Activated CD8-positive, alpha-beta T cell treated with anti-CD3 and anti-CD28 coated beads for 36 hours (primary cell): ENCODE measurements at regions not wholly inside any gene's neighbourhood (a gene's known extent, or its start where the extent isn't known, plus 50 kb on each side); places are given as distances from the start of the nearest gene placed in this dataset.

Experiments used
- ATAC-seq: fragments of 200-7000 bp; cut with Tn5 transposase; one replicate; pipeline ENCODE4 v1.10.0; 2021; ENCODE audit warnings: mild to moderate bottlenecking, moderate library complexity
- CTCF ChIA-PET: fragments of 350-600 bp; sonication (Branson Sonifier 250); formaldehyde crosslinking; loops from one replicate; lab custom pipeline; 2021; ENCODE audit warnings: antibody characterized with exemption; lab: Charles Lee
- POLR2A ChIA-PET: fragments of 350-600 bp; sonication (Branson Sonifier 250); formaldehyde crosslinking; loops from one replicate; lab custom pipeline; 2021; ENCODE audit warnings: antibody characterized with exemption; lab: Charles Lee
- DNase-seq: peaks from one replicate; pipeline ENCODE4 v3.0.0-alpha.2; 2020
- H3K27ac Mint-ChIP-seq: one replicate; pipeline ENCODE4 v1.8.0; 2021; ENCODE audit warnings: mild to moderate bottlenecking, mixed read lengths
- H3K27me3 Mint-ChIP-seq: one replicate; pipeline ENCODE4 v1.8.0; 2021; ENCODE audit warnings: mixed read lengths
- H3K36me3 Mint-ChIP-seq: one replicate; pipeline ENCODE4 v1.8.0; 2021; ENCODE audit warnings: low read depth, mixed read lengths
- H3K4me1 Mint-ChIP-seq: one replicate; pipeline ENCODE4 v1.8.0; 2021; ENCODE audit warnings: low read depth, mixed read lengths
- H3K4me3 Mint-ChIP-seq: one replicate; pipeline ENCODE4 v1.8.0; 2021; ENCODE audit warnings: mild to moderate bottlenecking, moderate library complexity, mixed read lengths
- H3K9me3 Mint-ChIP-seq: one replicate; pipeline ENCODE4 v1.8.0; 2021; ENCODE audit warnings: mixed read lengths
- intact Hi-C: fragments of 100-400 bp; cut with micrococcal nuclease; formaldehyde crosslinking; loops from one replicate; pipeline ENCODE4 v1.10.0; 2022
- TF ChIP-seq, protein P1 (sequence below): fragments of 200-600 bp; IDR thresholded peaks from one replicate; pipeline ENCODE4 v1.8.0; 2022; ENCODE audit warnings: antibody characterized with exemption, mild to moderate bottlenecking

DNA sequence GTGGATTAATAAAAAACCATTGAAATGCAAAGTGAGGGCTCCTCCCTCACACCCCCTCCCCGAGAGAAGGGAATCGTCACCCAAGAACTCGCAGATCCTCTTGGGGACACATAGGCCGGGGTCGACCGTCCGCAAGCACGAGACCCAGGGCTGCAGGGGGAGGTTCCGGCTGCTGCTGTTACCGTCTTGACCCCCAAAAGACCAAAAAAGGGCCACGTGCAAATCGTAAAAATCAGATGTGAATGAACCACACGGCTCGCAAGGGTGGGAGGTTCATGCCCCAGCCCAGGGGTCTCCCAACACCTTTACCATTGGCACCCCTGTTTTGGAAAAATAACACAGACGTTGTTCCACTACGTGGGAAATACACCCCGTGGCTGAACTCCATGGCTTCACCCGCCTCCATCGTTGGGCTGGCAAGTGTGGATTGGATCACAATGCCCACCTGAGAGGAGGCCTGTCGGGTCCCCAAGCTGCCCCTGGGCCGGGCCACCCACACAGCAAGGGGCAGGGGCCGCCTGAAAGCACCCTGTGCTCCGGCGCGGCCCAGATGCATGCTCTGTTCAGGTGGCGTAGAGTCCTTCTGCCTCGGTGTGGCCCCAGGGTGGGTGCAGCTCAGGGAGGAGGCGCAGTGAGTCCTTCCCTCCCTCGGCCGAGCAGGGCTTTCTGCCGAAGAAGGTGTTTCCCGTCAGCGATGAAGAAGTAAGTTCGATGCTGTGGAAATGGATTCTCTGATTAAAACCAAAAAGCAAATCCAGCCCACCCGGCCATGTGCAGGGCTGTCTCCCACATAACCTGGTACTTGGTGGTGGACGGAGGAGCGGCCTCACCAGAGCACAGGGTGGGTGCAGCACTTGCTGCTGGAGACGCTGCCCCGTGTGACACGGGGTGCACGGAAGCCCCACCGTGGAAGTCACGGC lies 85.0 kb downstream of the YTHDF1 start:
- POLR2A ChIA-PET: no interaction called here
- DNase-seq (no peak), ATAC-seq (no peak)
- Mint-ChIP-seq H3K4me3 (no peak overlapping the region), H3K36me3 (no peaks in the 10 kb centered on the region), H3K27me3 (peaks cover 16% of the 10 kb centered on the region), H3K4me1 (no peaks in the 10 kb centered on the region), H3K27ac (no peak overlapping the region), H3K9me3 (no peaks in the 10 kb centered on the region)
- CTCF ChIA-PET: no interaction called here
- intact Hi-C loops: no loop called here
- TF ChIP-seq, protein P1, sequence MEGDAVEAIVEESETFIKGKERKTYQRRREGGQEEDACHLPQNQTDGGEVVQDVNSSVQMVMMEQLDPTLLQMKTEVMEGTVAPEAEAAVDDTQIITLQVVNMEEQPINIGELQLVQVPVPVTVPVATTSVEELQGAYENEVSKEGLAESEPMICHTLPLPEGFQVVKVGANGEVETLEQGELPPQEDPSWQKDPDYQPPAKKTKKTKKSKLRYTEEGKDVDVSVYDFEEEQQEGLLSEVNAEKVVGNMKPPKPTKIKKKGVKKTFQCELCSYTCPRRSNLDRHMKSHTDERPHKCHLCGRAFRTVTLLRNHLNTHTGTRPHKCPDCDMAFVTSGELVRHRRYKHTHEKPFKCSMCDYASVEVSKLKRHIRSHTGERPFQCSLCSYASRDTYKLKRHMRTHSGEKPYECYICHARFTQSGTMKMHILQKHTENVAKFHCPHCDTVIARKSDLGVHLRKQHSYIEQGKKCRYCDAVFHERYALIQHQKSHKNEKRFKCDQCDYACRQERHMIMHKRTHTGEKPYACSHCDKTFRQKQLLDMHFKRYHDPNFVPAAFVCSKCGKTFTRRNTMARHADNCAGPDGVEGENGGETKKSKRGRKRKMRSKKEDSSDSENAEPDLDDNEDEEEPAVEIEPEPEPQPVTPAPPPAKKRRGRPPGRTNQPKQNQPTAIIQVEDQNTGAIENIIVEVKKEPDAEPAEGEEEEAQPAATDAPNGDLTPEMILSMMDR: no peak

DNA sequence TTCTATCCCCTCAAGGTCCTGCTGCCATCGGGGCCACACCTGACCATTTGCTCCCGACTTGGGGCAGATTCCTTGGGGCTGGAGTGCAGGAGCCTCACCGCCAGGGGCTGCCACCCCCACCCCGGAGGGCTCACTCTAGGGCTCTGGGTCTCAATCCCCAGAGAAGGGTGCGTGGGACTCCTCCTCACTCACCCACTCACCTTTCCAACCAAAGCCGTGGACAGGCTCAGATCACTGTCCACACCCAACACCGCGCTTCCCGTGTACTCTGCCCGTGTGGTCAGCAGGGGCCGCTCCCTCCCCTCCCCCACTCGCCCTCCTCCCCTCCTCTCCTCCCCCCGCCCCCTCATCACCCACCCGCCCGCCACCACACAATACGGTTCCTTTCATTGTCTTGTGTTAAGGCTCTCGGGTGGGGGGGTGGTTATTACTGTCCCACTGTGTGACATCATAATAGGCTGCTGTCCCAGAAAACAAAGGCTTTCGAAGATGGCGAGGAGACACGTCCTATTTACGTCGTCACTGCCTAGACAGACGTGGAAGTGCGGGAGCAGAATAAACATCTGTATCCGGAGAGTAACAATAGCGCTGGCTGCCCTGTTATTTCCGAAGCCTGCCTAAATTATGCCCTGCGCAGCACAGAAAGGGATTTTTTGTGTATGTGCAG lies 85.8 kb downstream of the YTHDF1 start:
- ChIA-PET CTCF (no interaction called here), POLR2A (no interaction called here)
- no peaks in the 10 kb centered on the region for H3K4me1 Mint-ChIP-seq
- H3K27ac Mint-ChIP-seq: no peak overlapping the region
- H3K9me3 Mint-ChIP-seq: no peaks in the 10 kb centered on the region
- intact Hi-C loops: no loop called here
- no peak for DNase-seq
- H3K27me3 Mint-ChIP-seq: peaks cover 16% of the 10 kb centered on the region
- H3K4me3 Mint-ChIP-seq: no peak overlapping the region
- TF ChIP-seq, protein P1: no peak
- ATAC-seq: no peak
- H3K36me3 Mint-ChIP-seq: no peaks in the 10 kb centered on the region

DNA sequence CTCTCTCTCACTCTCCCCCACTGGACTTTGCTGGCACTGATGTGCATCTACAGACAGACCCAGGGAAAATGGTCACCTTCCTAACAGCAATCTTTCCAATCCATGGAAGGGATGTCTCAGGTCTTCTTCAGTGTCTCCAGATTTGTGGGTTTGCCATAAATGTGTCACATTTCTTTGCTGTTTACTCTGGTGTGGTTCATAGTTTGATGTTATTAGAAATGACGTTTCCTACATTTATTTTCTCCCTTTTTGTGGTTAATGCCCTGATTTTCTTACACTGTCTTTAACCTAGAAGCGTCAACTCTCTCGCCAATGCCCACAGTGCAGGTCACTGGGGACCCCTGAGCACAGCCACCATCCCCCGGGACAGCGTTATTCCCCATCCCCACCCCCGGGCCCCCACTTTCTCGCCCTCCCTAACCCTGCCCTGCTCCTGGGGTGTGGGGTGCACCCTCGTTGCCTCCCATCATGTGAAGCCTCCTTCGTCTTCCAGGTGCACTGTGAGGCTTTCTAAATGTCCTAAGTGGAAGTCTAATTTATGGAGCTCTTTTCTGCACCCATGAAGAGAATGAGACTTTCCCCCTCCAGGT lies 86.5 kb downstream of the YTHDF1 start:
- DNase-seq (no peak), ATAC-seq (no peak)
- ChIA-PET POLR2A (no interaction called here), CTCF (no interaction called here)
- intact Hi-C loops: no loop called here
- no peak overlapping the region for H3K4me3 Mint-ChIP-seq
- no peaks in the 10 kb centered on the region for H3K36me3 Mint-ChIP-seq
- TF ChIP-seq, protein P1: no peak
- H3K27me3 Mint-ChIP-seq: peaks cover 20% of the 10 kb centered on the region
- no peak overlapping the region for H3K27ac Mint-ChIP-seq
- H3K9me3 Mint-ChIP-seq: no peaks in the 10 kb centered on the region
- H3K4me1 Mint-ChIP-seq: no peaks in the 10 kb centered on the region

DNA sequence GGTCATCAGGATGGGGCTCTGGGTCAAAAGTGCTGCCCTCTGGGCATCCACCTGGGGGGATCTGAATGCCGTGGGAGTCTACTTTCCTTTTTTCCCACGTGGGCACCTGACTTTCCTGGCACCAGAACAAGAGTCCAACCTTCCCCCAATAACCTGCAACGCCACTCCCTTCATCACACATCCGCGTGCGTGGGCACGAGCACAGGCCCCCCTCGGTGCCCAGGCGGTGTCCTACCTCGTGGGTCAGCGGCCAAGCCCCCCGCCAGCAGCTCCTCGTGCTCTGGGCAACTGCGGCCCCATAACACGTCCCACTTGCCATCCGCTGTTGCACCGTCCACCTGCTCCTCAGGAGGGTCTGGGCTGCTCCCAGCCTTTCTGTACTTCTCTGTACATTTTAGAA lies 87.0 kb downstream of the YTHDF1 start:
- ChIA-PET CTCF (no interaction called here), POLR2A (no interaction called here)
- H3K4me3 Mint-ChIP-seq: no peak overlapping the region
- ATAC-seq (no peak), DNase-seq (no peak)
- peaks cover 20% of the 10 kb centered on the region for H3K27me3 Mint-ChIP-seq
- H3K9me3 Mint-ChIP-seq: no peaks in the 10 kb centered on the region
- intact Hi-C loops: no loop called here
- H3K36me3 Mint-ChIP-seq: no peaks in the 10 kb centered on the region
- H3K27ac Mint-ChIP-seq: no peak overlapping the region
- TF ChIP-seq, protein P1: no peak
- no peaks in the 10 kb centered on the region for H3K4me1 Mint-ChIP-seq

DNA sequence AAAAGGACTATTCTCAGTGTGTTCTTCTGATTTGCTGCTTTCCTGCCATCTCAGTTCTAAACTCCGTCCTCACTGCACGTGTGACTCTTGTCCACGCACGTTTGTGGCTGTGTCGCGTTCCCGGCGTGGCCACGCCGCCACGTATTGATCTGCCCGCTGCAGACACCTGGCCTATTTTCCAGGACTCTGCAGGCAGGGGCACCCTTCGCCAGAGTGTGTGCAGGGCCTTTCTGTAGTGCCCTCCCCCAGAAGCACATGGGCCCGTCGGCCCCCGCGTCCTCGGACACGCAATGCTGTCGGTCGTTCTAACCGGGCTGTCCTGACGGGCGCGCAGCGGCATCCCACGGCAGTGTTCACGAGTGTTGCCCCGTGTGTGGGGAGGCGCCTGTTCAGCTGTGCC lies 87.6 kb downstream of the YTHDF1 start:
- H3K4me1 Mint-ChIP-seq: no peaks in the 10 kb centered on the region
- TF ChIP-seq, protein P1: no peak
- POLR2A ChIA-PET: no interaction called here
- peaks cover 20% of the 10 kb centered on the region for H3K27me3 Mint-ChIP-seq
- no peak for DNase-seq
- no peak overlapping the region for H3K4me3 Mint-ChIP-seq
- no peaks in the 10 kb centered on the region for H3K36me3 Mint-ChIP-seq
- CTCF ChIA-PET: interaction anchor here (0.6 kb wide), 1 partner anchor 340 kb away, joined by 3 read pairs; no protein-coding TSS in a partner anchor
- H3K27ac Mint-ChIP-seq: no peak overlapping the region
- intact Hi-C loops: no loop called here
- ATAC-seq: no peak
- no peaks in the 10 kb centered on the region for H3K9me3 Mint-ChIP-seq
